ENCODE measurements at regions not wholly inside any gene's neighbourhood (a gene's known extent, or its start where the extent isn't known, plus 50 kb on each side); places are given as distances from the start of the nearest gene placed in this dataset.
"Not testable (repeated sequence)": the region's sequence is repeated elsewhere in the genome, so short reads cannot be mapped to it uniquely, and the experiment has no call there.

GRCh38 chr15:66635006-66635405 lies 67.0 kb upstream of the SMAD6 start:
- DNase-seq (ENCODE audit: low spot score) = no peak
- FAIRE-seq = no peak

DNA sequence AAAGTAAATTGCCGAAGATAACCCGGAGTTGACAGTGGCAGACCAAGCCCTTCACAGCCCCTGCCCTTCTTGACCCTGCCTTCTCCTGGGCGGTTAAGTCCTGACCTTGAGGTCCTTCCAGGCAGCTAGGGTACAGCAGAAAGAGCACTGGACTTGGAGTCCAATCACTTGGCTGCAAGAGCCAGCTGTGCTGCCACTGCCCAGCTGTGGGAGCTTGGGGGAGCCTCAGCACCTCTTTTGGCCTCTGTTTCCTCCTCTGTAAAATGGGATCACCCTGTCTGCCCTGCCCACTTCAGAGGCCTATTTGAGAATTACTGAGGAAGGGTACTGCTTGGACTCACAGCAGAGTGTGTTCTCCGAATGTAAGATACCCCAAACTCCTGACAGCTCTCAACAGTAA lies 66.2 kb upstream of the SMAD6 start:
- DNase-seq (ENCODE audit: low spot score) (no peak), FAIRE-seq (no peak)

DNA sequence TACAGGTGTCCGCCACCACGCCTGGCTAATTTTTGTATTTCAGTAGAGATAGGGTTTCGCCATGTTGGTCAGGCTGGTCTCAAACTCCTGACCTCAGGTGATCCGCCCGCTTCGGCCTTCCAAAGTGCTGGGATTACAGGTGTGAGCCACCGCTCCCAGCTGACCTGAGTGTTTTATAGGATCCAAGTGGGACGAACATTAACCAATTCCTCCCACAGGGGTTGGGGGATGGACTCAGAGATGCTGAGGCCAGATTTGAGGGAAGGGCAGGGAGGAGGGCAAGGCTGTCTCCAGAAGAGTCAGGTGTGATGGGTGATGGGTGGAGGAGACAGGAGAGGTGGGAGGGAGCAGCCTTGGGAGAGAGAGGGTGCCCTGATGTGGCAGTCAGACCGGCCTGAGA lies 65.0 kb upstream of the SMAD6 start:
- DNase-seq (ENCODE audit: low spot score); FAIRE-seq: not testable (repeated sequence)

GRCh38 chr15:66638377-66638776 lies 63.7 kb upstream of the SMAD6 start:
- DNase-seq (ENCODE audit: low spot score) (no peak), FAIRE-seq (no peak)

GRCh38 chr15:66641485-66642315 lies 60.3 kb upstream of the SMAD6 start:
- DNase-seq (ENCODE audit: low spot score) (no peak), FAIRE-seq (no peak)

DNA sequence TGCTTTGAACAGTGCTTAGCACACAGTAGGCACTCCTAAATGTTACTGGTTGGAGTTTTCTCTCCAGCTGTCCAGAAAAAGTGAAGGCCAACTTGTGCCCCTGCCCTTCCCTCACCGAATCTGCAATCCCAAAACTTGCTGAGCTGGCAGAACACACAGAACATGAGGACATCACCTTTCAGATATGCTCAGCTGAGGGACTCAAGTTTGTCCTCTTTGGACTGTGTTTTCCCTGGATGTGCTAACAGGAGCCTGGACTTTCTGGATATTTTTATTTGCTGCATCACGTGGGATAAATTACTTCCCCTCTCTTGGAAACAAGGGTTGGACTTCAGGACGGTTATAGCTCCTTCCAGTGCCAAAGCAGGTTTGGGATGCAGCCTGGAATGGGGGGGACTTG lies 59.5 kb upstream of the SMAD6 start:
- FAIRE-seq = no peak
- no peak for DNase-seq (ENCODE audit: low spot score)

- FAIRE-seq (no peak), DNase-seq (ENCODE audit: low spot score) (no peak)
These were observed 59.0 kb upstream of the SMAD6 start for GRCh38 chr15:66643033-66643432.

GRCh38 chr15:66644000-66644787 lies 57.8 kb upstream of the SMAD6 start:
- FAIRE-seq = no peak
- no peak for DNase-seq (ENCODE audit: low spot score)

- FAIRE-seq = no peak
- DNase-seq (ENCODE audit: low spot score) = no peak
These were observed 57.2 kb upstream of the SMAD6 start for GRCh38 chr15:66644869-66645268.

DNA sequence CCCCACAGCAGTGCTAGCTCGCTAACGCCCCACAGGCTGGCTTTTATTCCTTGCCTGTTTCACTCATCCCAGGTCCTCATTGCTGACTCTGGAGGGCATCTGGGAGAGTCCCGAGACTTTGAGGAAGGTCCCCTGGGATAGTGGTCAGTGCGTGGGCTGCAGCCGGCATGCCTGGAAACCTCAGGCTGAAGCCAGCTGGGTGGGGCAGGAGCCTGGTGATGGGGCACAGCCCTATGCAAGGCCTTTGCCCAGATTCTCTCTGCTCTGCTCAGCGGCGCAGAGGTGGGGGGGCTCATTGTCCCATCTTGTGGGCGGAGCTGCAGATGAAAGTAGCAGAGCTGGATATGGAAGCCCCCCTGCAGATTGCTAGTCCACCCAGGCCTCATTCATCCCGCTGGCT lies 55.7 kb upstream of the SMAD6 start:
- no peak for DNase-seq (ENCODE audit: low spot score)
- no peak for FAIRE-seq

GRCh38 chr15:66646799-66647198 lies 55.2 kb upstream of the SMAD6 start:
- DNase-seq (ENCODE audit: low spot score) = no peak
- FAIRE-seq = no peak

DNA sequence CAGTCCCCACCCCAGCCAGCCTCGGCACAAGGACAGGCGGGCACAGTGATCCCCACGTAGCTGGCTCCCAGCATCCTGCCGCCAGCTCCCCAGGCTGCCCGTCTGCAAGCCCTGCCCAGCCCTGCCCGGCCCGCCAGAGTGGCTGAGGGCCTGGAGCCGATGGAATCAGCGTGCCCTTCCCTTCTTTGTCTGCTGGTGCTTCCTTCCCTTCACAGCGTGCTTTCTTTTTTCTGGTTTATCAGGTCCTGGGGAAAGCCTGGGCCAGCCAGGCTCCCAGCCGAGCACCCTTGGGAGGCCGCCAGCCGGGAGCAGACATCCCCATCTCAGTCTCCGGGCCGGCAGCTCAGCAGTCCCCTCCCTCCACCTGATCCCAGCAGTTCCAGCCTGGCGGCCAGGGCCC lies 54.7 kb upstream of the SMAD6 start:
- no peak for DNase-seq (ENCODE audit: low spot score)
- FAIRE-seq = no peak

DNA sequence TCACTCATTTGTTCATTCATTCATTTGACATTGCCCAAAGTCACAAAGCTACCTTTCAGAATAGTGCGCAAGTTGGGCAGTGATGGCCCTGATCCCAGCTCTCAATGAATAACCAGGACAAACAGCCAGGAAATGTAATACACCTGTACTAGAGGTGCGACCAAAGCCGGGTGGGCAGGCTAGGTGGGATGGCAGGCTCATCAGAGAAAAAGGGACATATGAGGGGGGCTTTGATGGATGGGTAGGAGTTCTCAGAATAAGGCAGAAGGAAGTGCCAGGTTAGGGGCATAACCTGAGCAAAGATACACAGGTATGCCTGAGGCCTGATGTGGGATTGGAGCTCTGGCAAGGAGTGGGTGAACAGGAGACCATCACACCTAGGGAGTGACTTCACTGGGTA lies 53.4 kb upstream of the SMAD6 start:
- no peak for DNase-seq (ENCODE audit: low spot score)
- FAIRE-seq = no peak

GRCh38 chr15:66649235-66649984 lies 52.6 kb upstream of the SMAD6 start:
- no peak for DNase-seq (ENCODE audit: low spot score)

GRCh38 chr15:66650433-66650832 lies 51.6 kb upstream of the SMAD6 start:
- DNase-seq (ENCODE audit: low spot score) (peak; percentile 24), FAIRE-seq (no peak)

More at GRCh38 chr15:66649235-66649984, 52.6 kb upstream of the SMAD6 start:
- FAIRE-seq = no peak

- FAIRE-seq = no peak
These were observed 50.8 kb upstream of the SMAD6 start for GRCh38 chr15:66651198-66651597.

DNA sequence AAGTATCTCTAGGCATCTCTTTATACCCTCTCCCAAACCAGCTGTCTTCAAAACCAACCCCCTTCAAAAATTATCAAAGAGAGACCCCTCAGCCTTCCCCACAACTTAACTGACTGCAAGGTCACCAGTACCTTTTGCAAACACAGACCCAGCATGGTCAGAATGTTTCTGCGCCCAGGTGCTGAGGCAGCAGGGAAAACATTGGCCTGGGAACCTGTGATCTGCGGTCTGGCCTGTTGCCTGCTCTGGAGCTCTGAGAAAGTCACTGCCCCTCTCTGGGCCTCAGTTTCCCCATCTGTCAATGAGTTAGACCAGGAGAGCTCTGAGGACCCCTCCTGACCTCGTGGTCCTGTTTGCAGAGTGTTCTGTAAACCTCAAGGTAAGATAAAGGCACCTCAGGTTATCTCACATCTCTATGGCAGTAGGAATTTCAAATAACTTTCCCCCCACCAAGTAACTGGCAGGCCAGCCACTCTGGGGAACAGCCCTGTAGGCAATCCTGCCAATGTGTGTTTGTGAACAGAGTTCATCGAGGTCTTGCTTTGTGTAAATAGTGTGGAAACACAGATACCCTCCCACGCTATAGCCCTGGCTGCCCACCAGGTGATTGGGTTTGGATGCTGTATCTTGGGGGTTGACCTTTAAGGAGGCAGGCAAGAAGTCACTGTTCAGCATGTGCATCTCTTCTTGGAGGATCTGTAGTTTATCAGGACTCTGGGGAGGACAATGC lies 50.0 kb upstream of the SMAD6 start:
- DNase-seq (ENCODE audit: low spot score) (no peak), FAIRE-seq (no peak)

More at GRCh38 chr15:66651198-66651597, 50.8 kb upstream of the SMAD6 start:
- DNase-seq (ENCODE audit: low spot score) = no peak
